Hepatocyte (in vitro differentiated cells): ENCODE measurements at regions not wholly inside any gene's neighbourhood (a gene's known extent, or its start where the extent isn't known, plus 50 kb on each side); places are given as distances from the start of the nearest gene placed in this dataset.

Source experiments
- CTCF ChIP-seq: fragments of 200-600 bp; sonication (generic); IDR thresholded peaks from 2 replicates; pipeline ENCODE4 v1.5.1; 2016; ENCODE audit warnings: antibody characterized with exemption, mild to moderate bottlenecking; ENCODE audit not compliant: poor library complexity
- EZH2phosphoT487 ChIP-seq: fragments of 200-600 bp; sonication (generic); IDR thresholded peaks from one replicate; pipeline ENCODE4 v1.6.1; 2018; ENCODE audit warnings: antibody characterized with exemption, mild to moderate bottlenecking, low read depth, moderate library complexity; ENCODE audit not compliant: unreplicated experiment, severe bottlenecking

- TF ChIP-seq CTCF (no peak), EZH2phosphoT487 (no peak)
Observed at GRCh38 chr5:124645396-124645795, 101.0 kb downstream of the ZNF608 start.
